ENCODE measurements at regions not wholly inside any gene's neighbourhood (a gene's known extent, or its start where the extent isn't known, plus 50 kb on each side); places are given as distances from the start of the nearest gene placed in this dataset.

DNA sequence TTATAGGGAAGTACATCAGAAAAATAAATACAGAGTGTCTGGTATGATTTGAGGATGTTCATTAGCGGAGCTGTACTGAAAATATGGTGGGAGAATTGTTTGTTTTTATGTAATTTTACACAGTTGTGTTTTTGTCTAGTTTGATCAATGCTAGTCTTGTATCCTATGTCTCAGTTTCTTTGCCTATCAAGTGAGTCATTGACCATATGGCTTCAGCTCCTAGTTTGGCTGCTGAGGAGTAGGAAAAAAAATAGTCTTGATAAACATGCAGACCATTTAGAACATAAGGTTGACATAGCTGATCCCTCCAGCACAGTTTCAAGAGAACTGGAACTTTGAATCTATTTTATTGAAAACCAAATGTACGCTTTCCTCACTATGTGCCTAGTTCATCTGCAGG, 1292.1 kb upstream of the FLRT2 start:
- TF ChIP-seq POLR2AphosphoS5 (IDR thresholded peaks at IDR 0.05; ENCODE audit: low read depth, low read length) (no peak), TAF1 (IDR thresholded peaks at IDR 0.05; ENCODE audit: borderline replicate concordance, low read depth, low read length) (no peak)
